Pancreas (tissue), 10 donors: ENCODE measurements at regions not wholly inside any gene's neighbourhood (a gene's known extent, or its start where the extent isn't known, plus 50 kb on each side); places are given as distances from the start of the nearest gene placed in this dataset.
"Not testable (repeated sequence)": the region's sequence is repeated elsewhere in the genome, so short reads cannot be mapped to it uniquely, and the experiment has no call there.

Experiments used
- ATAC-seq, 4 donors: fragments of 200-7000 bp; cut with Tn5 transposase; one replicate each; pipeline versions ENCODE4 v1.8.0 to v1.9.1; 2020; ENCODE audit warnings: mild to moderate bottlenecking in 4 of 4, moderate library complexity in 4 of 4
- DNase-seq, 6 donors: peaks; one replicate each; pipeline ENCODE4 v3.0.0-alpha.2; 2020
- FAIRE-seq: peaks from 2 replicates; lab custom pipeline; 2012; peaks lifted over from hg19 to GRCh38; lab: Jason Lieb, UNC
- H3K27ac ChIP-seq, 4 donors: fragments of 200-600 bp; sonication (generic); 1 replicate in 3 of 4; 2 replicates in 1 of 4; pipeline versions ENCODE4 v1.5.0 to v1.8.0; 2020
- H3K27me3 ChIP-seq, 4 donors: fragments of 200-600 bp; one replicate each; pipeline ENCODE4 v1.8.0; 2021
- H3K36me3 ChIP-seq, 3 donors: fragments of 200-600 bp; sonication (generic) in 1 of 3; one replicate each; pipeline versions ENCODE4 v1.5.0 to v1.8.0; 2020 to 2021
- H3K4me1 ChIP-seq, 3 donors: fragments of 200-600 bp; one replicate each; pipeline ENCODE4 v1.8.0; 2021
- H3K4me3 ChIP-seq, 4 donors: fragments of 200-600 bp; sonication (generic) in 2 of 4; one replicate each; pipeline versions ENCODE4 v1.5.0 to v1.8.0; 2020 to 2021
- H3K9me3 ChIP-seq, 4 donors: fragments of 200-600 bp; one replicate each; pipeline ENCODE4 v1.8.0; 2021
- CTCF ChIP-seq, 4 donors: fragments of 200-600 bp; sonication (generic) in 3 of 4; IDR thresholded peaks; one replicate each; pipeline versions ENCODE4 v1.5.0 to v1.8.0; 2021; ENCODE audit warnings: antibody characterized with exemption in 4 of 4
- whole genome bisulfite sequencing, 2 donors: extraction: QIAGEN DNeasy Blood & Tissue Kit; methylation state at CpG; one replicate each; pipeline ENCODE4 v1.1.7; 2013; 5-methylcytosine and 5-hydroxymethylcytosine counted together
- intact Hi-C, 3 donors: fragments of 100-400 bp; cut with DNase I; formaldehyde crosslinking; loops; one replicate each; pipeline versions ENCODE4 v1.11.1 to v1.14.2; 2022
- donor health status: healthy with polysubstance abuse.
- donor health status: DM: no; HTN: no; CAD: no; lungs with moderate emphysema.
- donor health status: DM: no; HTN: no; CAD: no.
- donor health status: control.
- donor health status: control.
- donor health status: Bipolar disorder and iron deficiency.
- donor health status: DM: yes; HTN: yes; CAD: no.
- donor health status: DM: no; HTN: no; CAD: no.
- donor health status: DM: no; HTN: no; CAD: no.
- donor health status: DM: yes; HTN: yes; CAD: no.

GRCh38 chr2:16092861-16093638 lies 152.7 kb downstream of the MYCN start:
- Histone ChIP-seq H3K4me1 (no peaks in the 10 kb centered on the region), H3K36me3 (no peaks in the 10 kb centered on the region), H3K27ac (no peak overlapping the region), H3K27me3 (no peaks in the 10 kb centered on the region), H3K4me3 (no peak overlapping the region), H3K9me3 (no peaks in the 10 kb centered on the region)
- no peak for ATAC-seq
- DNase-seq = no peak
- intact Hi-C loops = no loop called here
- FAIRE-seq = no peak
- no peak for TF ChIP-seq CTCF (IDR thresholded peaks at IDR 0.05)
- 80 to 83% methylated on average over 13 of the region's 13 CpGs for WGBS, 2 donors

GRCh38 chr2:16091576-16092282 lies 151.4 kb downstream of the MYCN start:
- FAIRE-seq (no peak), ATAC-seq (no peak), DNase-seq (no peak)
- intact Hi-C loops = no loop called here
- TF ChIP-seq CTCF (IDR thresholded peaks at IDR 0.05) = no peak
- 47 to 49% methylated on average over 1 of the region's 1 CpG for WGBS, 2 donors
- Histone ChIP-seq H3K4me1 (no peaks in the 10 kb centered on the region), H3K4me3 (no peak overlapping the region), H3K9me3 (no peaks in the 10 kb centered on the region), H3K27ac (no peak overlapping the region), H3K27me3 (no peaks in the 10 kb centered on the region), H3K36me3 (no peaks in the 10 kb centered on the region)

GRCh38 chr2:16090650-16091575 lies 150.6 kb downstream of the MYCN start:
- H3K4me3 ChIP-seq = no peak overlapping the region
- intact Hi-C loops = no loop called here
- DNase-seq = peak in 1 of 6 donors; percentile 24
- H3K36me3 ChIP-seq = no peaks in the 10 kb centered on the region
- FAIRE-seq = no peak
- H3K27me3 ChIP-seq = no peaks in the 10 kb centered on the region
- no peak for TF ChIP-seq CTCF (IDR thresholded peaks at IDR 0.05)
- H3K4me1 ChIP-seq = no peaks in the 10 kb centered on the region
- 84 to 87% methylated on average over 15 of the region's 15 CpGs for WGBS, 2 donors
- H3K27ac ChIP-seq = no peak overlapping the region
- ATAC-seq = no peak
- H3K9me3 ChIP-seq = no peaks in the 10 kb centered on the region

GRCh38 chr2:16089491-16089890 lies 149.1 kb downstream of the MYCN start:
- intact Hi-C loops, H3K36me3 ChIP-seq, H3K4me3 ChIP-seq, FAIRE-seq, H3K27ac ChIP-seq, H3K27me3 ChIP-seq, ATAC-seq, H3K9me3 ChIP-seq, DNase-seq, H3K4me1 ChIP-seq: not testable (repeated sequence)
- 79 to 85% methylated on average over 7 of the region's 7 CpGs for WGBS, 2 donors

GRCh38 chr2:16088802-16089112 lies 148.4 kb downstream of the MYCN start:
- Histone ChIP-seq H3K4me3 (no peak overlapping the region), H3K36me3 (no peaks in the 10 kb centered on the region), H3K27me3 (no peaks in the 10 kb centered on the region), H3K27ac (no peak overlapping the region), H3K4me1 (no peaks in the 10 kb centered on the region), H3K9me3 (no peaks in the 10 kb centered on the region)
- WGBS, 2 donors = 57 to 76% methylated on average over 3 of the region's 3 CpGs
- no peak for FAIRE-seq
- no peak for ATAC-seq
- intact Hi-C loops = no loop called here
- no peak for TF ChIP-seq CTCF (IDR thresholded peaks at IDR 0.05)
- DNase-seq = no peak
